ENCODE measurements at regions not wholly inside any gene's neighbourhood (a gene's known extent, or its start where the extent isn't known, plus 50 kb on each side); places are given as distances from the start of the nearest gene placed in this dataset.

DNA sequence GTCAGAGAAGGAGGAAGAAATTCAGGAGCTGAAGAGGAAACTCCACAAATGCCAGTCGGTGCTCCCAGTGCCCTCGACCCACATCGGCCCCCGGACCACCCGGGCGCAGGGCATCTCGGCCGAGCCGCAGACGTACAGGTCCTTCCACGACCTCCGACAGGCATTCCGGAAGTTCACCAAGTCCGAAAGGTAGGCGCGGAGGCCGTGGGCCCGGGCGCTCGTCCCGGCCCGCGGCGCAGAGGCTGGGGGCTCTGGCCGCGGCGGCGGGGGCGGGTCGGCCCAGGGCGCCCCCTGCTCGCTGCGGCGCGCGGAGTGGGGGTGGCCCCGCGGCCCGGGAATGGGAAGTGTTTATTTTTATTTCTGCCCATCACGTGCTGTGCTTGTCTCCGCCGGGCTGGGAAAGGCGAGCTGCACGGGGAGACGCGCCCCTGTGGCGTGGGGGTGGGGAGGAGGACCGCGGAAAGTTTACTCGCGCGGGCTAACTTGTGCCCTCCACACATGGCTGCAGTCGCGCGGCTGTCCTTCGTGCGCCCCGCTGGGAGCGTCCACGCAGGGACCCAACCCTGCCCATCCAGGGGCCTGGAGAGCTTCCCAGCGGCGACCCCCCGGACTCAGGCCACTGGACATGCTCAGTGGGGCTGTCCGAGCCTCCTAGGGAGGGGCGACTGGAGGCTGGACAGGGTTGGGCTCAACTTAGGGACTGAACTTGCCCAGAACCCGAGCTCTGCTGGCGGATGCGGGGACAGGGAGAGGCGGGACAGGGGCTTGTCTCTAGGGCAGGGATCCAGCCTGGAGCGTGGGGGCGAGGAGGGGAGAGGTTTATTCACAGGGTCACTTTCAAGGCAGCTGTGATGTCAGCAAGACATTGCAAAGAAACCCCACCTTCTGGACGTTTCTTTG lies 82.6 kb upstream of the PRKG1 start:
- TF ChIP-seq POLR2A (IDR thresholded peaks at IDR 0.05) (no peak), CTCF (IDR thresholded peaks at IDR 0.05) (no peak), EP300 (IDR thresholded peaks at IDR 0.05) (no peak)

Measured in tibial nerve (tissue), 4 donors.